ENCODE measurements at regions not wholly inside any gene's neighbourhood (a gene's known extent, or its start where the extent isn't known, plus 50 kb on each side); places are given as distances from the start of the nearest gene placed in this dataset.

DNA sequence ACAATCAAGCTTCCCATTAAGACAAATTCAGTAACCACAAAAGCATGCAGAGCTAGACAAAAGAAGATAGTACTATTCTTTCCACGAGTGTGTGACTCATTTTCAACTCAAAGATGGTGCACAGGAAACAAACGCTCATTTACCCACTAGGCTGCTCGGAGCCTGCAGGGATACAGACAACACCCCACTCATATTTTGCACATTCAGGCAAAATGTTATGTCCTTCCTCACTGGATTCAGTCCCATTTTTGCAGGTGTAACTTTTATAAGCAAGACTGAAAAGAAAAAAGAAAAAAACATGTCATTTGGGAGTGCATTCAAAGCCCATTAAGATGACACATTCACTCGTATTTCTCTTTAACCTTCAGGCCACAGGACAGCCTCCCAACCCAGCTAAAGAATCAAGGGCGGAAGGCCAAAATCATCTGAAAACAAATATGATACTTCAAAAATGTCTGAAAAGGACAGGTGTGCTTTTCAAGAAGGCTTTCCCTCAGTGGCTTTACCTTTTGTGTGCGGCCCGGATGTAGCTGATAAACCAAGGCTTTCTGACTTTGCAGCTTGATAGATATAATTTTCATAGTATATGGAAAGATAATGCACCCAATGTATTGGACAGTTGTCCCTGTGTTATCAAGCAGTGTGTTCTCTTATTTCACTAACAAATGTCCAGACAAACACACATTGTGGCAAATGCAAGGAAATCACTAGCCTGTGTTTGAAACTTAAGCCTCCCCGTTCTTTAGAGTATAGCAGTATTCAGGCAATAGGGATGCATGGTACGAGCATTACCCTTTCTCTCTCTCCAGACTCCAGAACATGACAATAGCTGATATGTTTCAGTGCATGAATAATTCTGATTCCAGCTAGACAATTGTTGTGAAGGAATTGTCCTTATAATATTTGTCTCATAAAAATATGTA lies 147.8 kb upstream of the KRR1 start:
- H3K56ac ChIP-seq (ENCODE audit: extremely low read depth, insufficient read depth, low read length) = peak overlapping the region; percentile 22; the same call in 1 of the 2 replicates
- H3K79me1 ChIP-seq (ENCODE audit: low read depth in 1 of 2, low read length in 2 of 2) = peaks cover 0 to 7% of the 10 kb centered on the region in 2 experiments; a peak in 1 of 4 replicates
- POLR2A ChIA-PET (ENCODE audit: unreplicated experiment) = interaction anchor here (0.6 to 1.1 kb wide), 3 partner anchors 223 to 520 kb away, joined by 3 to 4 read pairs (median 4); no protein-coding TSS in a partner anchor
- no peaks in the 10 kb centered on the region for H3K27me3 ChIP-seq (ENCODE audit: control insufficient read depth, insufficient read depth, low read length)
- peak overlapping the region; percentile 93 for H2BK120ac ChIP-seq (ENCODE audit: low read depth, low read length)
- peak overlapping the region; percentile 21; the same call in 1 of the 2 replicates for H3K23ac ChIP-seq (ENCODE audit: low read depth, low read length)
- dilution Hi-C loops (cut with HindIII; ENCODE audit: low sequenced_read_pairs, unreplicated experiment) (no loop called here), in situ Hi-C loops (cut with MboI; ENCODE audit: low sequenced_read_pairs) (no loop called here), intact Hi-C loops (cut with micrococcal nuclease) (no loop called here)
- H4K8ac ChIP-seq (ENCODE audit: low read depth in 2 of 2, low read length in 2 of 2) = peak overlapping the region; percentile 33 to 41
- H2BK15ac ChIP-seq (ENCODE audit: low read depth, low read length) = peak overlapping the region; percentile 67; the same call in 2 of the 3 replicates
- CTCF ChIA-PET = no interaction called here
- peak overlapping the region; percentile 18 for H4K5ac ChIP-seq (ENCODE audit: low read depth, low read length)
- no peak overlapping the region for H3K4me2 ChIP-seq (ENCODE audit: low read depth, low read length)
- peak overlapping the region; percentile 94 for H2BK5ac ChIP-seq (ENCODE audit: low read depth, low read length, poor library complexity, severe bottlenecking)
- no peaks in the 10 kb centered on the region for H4K20me1 ChIP-seq (ENCODE audit: insufficient read depth, low read length)
- peak overlapping the region; percentile 57 for H4K91ac ChIP-seq (ENCODE audit: insufficient read depth, low read depth, low read length)
- peak overlapping the region; percentile 57 for H3K27ac ChIP-seq (ENCODE audit: insufficient read depth, low read length)
- H2AK5ac ChIP-seq (ENCODE audit: low read depth, low read length) = peak overlapping the region; percentile 14
- no peaks in the 10 kb centered on the region for H3K9me3 ChIP-seq (ENCODE audit: control insufficient read depth, insufficient read depth, low read length)
- no peak for TF ChIP-seq RFX5 (IDR thresholded peaks at IDR 0.05; ENCODE audit: low read depth, low read length)
- TF ChIP-seq MAFK (IDR thresholded peaks at IDR 0.05; ENCODE audit: low read depth, low read length) = peak; percentile 41
- peak; percentile 48 for TF ChIP-seq FOS (IDR thresholded peaks at IDR 0.05; ENCODE audit: low read depth, low read length)
- TF ChIP-seq BHLHE40 (IDR thresholded peaks at IDR 0.05; ENCODE audit: low read depth, low read length) = peak; percentile 72
- no peak for TF ChIP-seq POLR2A (IDR thresholded peaks at IDR 0.05; ENCODE audit: low read depth, low read length)
- TF ChIP-seq RAD21 (IDR thresholded peaks at IDR 0.05; ENCODE audit: low read length) = no peak
- no peak for TF ChIP-seq ELK1 (IDR thresholded peaks at IDR 0.05; ENCODE audit: borderline replicate concordance, low read depth, low read length)
- TF ChIP-seq CHD1 (IDR thresholded peaks at IDR 0.05; ENCODE audit: low read depth, low read length) = no peak
- TF ChIP-seq MAZ (IDR thresholded peaks at IDR 0.05; ENCODE audit: borderline replicate concordance, low read depth, low read length) = no peak
- TF ChIP-seq SMC3 (IDR thresholded peaks at IDR 0.05; ENCODE audit: low read depth, low read length) = no peak
- peak overlapping the region; percentile 92 for H2BK20ac ChIP-seq (ENCODE audit: low read depth, low read length)
- H3K14ac ChIP-seq (replicated peaks; ENCODE audit: low read depth, low read length) = peak overlapping the region; percentile 8; the same call in 1 of the 2 replicates
- ATAC-seq (ENCODE audit: low read depth) (peak; percentile 47), DNase-seq (peak; percentile 86)
- no peak overlapping the region for H3K9ac ChIP-seq (ENCODE audit: low read depth, low read length)
- 0% methylated on average over 1 of the region's 9 CpGs; no CpG with 5 or more reads in 1 of the 2 experiments for WGBS, 2 experiments (ENCODE audit: extremely low coverage in 2 of 2, insufficient read length in 1 of 2)
- no peaks in the 10 kb centered on the region for H3K36me3 ChIP-seq (ENCODE audit: control insufficient read depth, insufficient read depth, low read length)
- no peak overlapping the region for H2AFZ ChIP-seq (replicated peaks; ENCODE audit: low read length, poor library complexity)
- peaks cover 18% of the 10 kb centered on the region; the same call in 1 of the 2 replicates for H3K9me1 ChIP-seq (ENCODE audit: insufficient read depth, low read length)
- H3K4me1 ChIP-seq (ENCODE audit: control insufficient read depth, insufficient read depth, low read length) = peaks cover 25% of the 10 kb centered on the region
- peak overlapping the region; percentile 73 for H3K4ac ChIP-seq (ENCODE audit: low read depth, low read length)
- no TSS peak for BruUV-seq (replicated peaks)
- H2AK9ac ChIP-seq (replicated peaks; ENCODE audit: low read depth, low read length, poor library complexity) = no peak overlapping the region
- H3K4me3 ChIP-seq (ENCODE audit: insufficient read depth, low read depth, low read length) = no peak overlapping the region
- H3K18ac ChIP-seq (ENCODE audit: low read depth, low read length) = peak overlapping the region; percentile 15
